ENCODE measurements at regions not wholly inside any gene's neighbourhood (a gene's known extent, or its start where the extent isn't known, plus 50 kb on each side); places are given as distances from the start of the nearest gene placed in this dataset.

DNA sequence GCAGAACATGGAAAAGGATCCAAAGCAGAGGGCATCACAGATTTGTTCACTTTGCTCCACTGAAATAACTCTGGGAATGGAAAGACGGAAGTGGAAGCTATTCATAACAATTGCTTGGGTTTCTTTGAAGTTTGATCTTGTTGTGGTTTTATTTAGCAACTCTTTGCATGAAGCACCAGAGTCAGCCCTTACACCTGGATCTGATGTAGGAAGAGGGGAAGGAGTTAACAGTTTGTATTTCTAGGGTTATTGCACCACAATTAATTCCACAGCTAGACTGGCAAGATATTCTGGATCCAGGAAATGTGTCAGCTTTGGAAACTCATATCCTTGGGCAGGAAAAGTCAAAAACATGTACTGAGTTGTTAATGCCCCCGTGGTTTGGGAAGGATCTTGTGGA is 1143.4 kb downstream of the CNTNAP5 start:
- no peak for TF ChIP-seq SUZ12 (IDR thresholded peaks at IDR 0.05; ENCODE audit: extremely low read depth, insufficient read depth, insufficient read length)
- TF ChIP-seq YY1 (IDR thresholded peaks at IDR 0.05; ENCODE audit: insufficient read depth, insufficient read length) = no peak
- no peak for TF ChIP-seq ZNF274 (IDR thresholded peaks at IDR 0.05; ENCODE audit: low read depth, low read length)
